DND-41 (cell line): ENCODE measurements at regions not wholly inside any gene's neighbourhood (a gene's known extent, or its start where the extent isn't known, plus 50 kb on each side); places are given as distances from the start of the nearest gene placed in this dataset.

Experiments used
- ATAC-seq: fragments of 200-7000 bp; cut with Tn5 transposase; 3 replicates; pipeline ENCODE4 v1.9.1; 2021; ENCODE audit warnings: low read depth; ENCODE audit not compliant: insufficient read depth
- DNase-seq: peaks from one replicate; pipeline ENCODE4 v3.0.0-alpha.2; 2020
- H2AFZ ChIP-seq: 2 replicates; pipeline ENCODE4 v1.6.0; 2012; ENCODE audit warnings: low read depth, low read length
- H3K27ac ChIP-seq: 2 replicates; pipeline ENCODE4 v1.5.1; 2012; ENCODE audit warnings: low read length, inconsistent platforms
- H3K27me3 ChIP-seq: fragments of 200-600 bp; sonication (generic); 2 replicates; pipeline ENCODE4 v1.6.0; 2012; ENCODE audit warnings: low read length, mild to moderate bottlenecking, inconsistent platforms; ENCODE audit not compliant: insufficient read depth, poor library complexity
- H3K36me3 ChIP-seq: 2 replicates; pipeline ENCODE4 v1.5.1; 2012; ENCODE audit warnings: low read length, inconsistent platforms; ENCODE audit not compliant: insufficient read depth
- H3K4me1 ChIP-seq: 2 replicates; pipeline ENCODE4 v1.5.1; 2012; ENCODE audit warnings: mild to moderate bottlenecking, low read length; ENCODE audit not compliant: insufficient read depth
- H3K4me2 ChIP-seq: 2 replicates; pipeline ENCODE4 v1.6.0; 2012; ENCODE audit warnings: mild to moderate bottlenecking, moderate library complexity, low read length, inconsistent platforms; ENCODE audit not compliant: insufficient read depth
- H3K4me3 ChIP-seq, 2 experiments: fragments of 200-600 bp in 1 of 2; shearing (Covaris generic) in 1 of 2; 2 replicates each; pipeline ENCODE4 v1.5.1; 2012 to 2016; ENCODE audit warnings: inconsistent platforms in 2 of 2, low read length in 2 of 2, mild to moderate bottlenecking in 2 of 2, low read depth in 1 of 2, moderate library complexity in 1 of 2
- H3K79me2 ChIP-seq: 2 replicates; pipeline ENCODE4 v1.6.0; 2012; ENCODE audit warnings: low read length, inconsistent platforms; ENCODE audit not compliant: insufficient read depth
- H3K9ac ChIP-seq: 2 replicates; pipeline ENCODE4 v1.6.0; 2012; ENCODE audit warnings: low read depth, mild to moderate bottlenecking, inconsistent platforms, low read length, moderate library complexity
- H3K9me3 ChIP-seq: 2 replicates; pipeline ENCODE4 v1.5.1; 2012; ENCODE audit warnings: low read length, moderate library complexity, mild to moderate bottlenecking, inconsistent platforms; ENCODE audit not compliant: insufficient read depth, severe bottlenecking
- H4K20me1 ChIP-seq: 2 replicates; pipeline ENCODE4 v1.6.0; 2012; ENCODE audit warnings: low read length; ENCODE audit not compliant: insufficient read depth
- EZH2 ChIP-seq: IDR thresholded peaks from 3 replicates; pipeline ENCODE4 v1.6.1; 2012; ENCODE audit warnings: borderline replicate concordance, low read depth, mild to moderate bottlenecking, moderate library complexity, low read length, inconsistent platforms; ENCODE audit not compliant: severe bottlenecking
- TF ChIP-seq, protein P1 (sequence below): IDR thresholded peaks from 2 replicates; pipeline ENCODE4 v1.5.1; 2012; ENCODE audit warnings: borderline replicate concordance, low read length, moderate library complexity, mild to moderate bottlenecking; ENCODE audit not compliant: poor library complexity, severe bottlenecking; ENCODE audit errors: extremely low read depth

DNA sequence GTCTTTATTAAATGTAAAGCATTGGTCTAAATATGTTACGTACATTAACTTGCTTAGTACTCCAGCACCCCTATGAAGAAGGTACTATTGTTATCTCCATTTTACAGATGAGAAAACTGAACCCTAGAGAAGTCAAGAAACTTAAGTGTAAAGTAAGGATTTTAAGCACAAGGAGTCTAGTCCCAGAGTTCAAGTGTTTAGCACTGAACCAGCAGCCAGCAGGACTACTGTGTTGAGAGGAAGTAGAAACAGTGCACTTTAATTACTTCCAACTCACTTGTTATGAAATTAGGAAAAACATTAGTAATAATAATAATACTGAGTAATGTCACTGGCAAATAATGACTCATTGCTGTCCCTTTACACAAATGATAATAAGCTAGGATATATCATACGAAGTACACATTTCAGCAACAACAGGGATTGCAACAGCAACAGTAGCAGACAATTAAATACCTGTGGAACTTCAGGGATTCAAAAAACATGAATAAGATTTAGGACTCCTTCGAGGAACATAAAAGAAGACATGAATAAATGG lies 548.1 kb upstream of the HS3ST1 start:
- Histone ChIP-seq H3K4me1 (no peaks in the 10 kb centered on the region), H3K4me2 (no peak overlapping the region), H3K36me3 (no peaks in the 10 kb centered on the region), H3K27ac (no peak overlapping the region), H3K79me2 (no peaks in the 10 kb centered on the region), H3K9me3 (no peaks in the 10 kb centered on the region), H3K27me3 (no peaks in the 10 kb centered on the region), H4K20me1 (no peaks in the 10 kb centered on the region), H3K4me3 (no peak overlapping the region), H3K9ac (no peak overlapping the region), H2AFZ (no peak overlapping the region)
- ATAC-seq (no peak), DNase-seq (no peak)
- TF ChIP-seq, protein P1, sequence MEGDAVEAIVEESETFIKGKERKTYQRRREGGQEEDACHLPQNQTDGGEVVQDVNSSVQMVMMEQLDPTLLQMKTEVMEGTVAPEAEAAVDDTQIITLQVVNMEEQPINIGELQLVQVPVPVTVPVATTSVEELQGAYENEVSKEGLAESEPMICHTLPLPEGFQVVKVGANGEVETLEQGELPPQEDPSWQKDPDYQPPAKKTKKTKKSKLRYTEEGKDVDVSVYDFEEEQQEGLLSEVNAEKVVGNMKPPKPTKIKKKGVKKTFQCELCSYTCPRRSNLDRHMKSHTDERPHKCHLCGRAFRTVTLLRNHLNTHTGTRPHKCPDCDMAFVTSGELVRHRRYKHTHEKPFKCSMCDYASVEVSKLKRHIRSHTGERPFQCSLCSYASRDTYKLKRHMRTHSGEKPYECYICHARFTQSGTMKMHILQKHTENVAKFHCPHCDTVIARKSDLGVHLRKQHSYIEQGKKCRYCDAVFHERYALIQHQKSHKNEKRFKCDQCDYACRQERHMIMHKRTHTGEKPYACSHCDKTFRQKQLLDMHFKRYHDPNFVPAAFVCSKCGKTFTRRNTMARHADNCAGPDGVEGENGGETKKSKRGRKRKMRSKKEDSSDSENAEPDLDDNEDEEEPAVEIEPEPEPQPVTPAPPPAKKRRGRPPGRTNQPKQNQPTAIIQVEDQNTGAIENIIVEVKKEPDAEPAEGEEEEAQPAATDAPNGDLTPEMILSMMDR: no peak
- no peak for TF ChIP-seq EZH2

DNA sequence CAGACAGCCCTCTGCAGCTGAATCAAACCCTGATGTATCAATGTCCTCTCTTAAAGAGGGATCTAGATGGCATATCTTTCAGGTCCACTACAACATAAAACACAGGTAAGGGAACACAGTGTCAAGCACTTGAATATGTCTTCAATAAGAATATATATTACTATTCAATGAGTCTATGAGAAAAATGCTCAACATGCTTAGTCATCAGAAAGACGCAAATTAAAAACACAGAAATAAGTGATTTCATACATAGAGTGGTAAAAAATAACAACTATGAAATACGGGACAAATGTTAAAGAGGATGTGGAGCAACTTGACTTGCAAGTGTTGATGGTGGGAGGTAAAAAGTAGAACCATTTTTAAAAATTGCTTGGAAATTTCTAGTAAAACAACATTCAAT lies 544.6 kb upstream of the HS3ST1 start:
- H3K4me1 ChIP-seq: no peaks in the 10 kb centered on the region
- no peak for DNase-seq
- H3K79me2 ChIP-seq: no peaks in the 10 kb centered on the region
- no peak for ATAC-seq
- H3K36me3 ChIP-seq: no peaks in the 10 kb centered on the region
- no peak overlapping the region for H3K4me2 ChIP-seq
- no peak overlapping the region for H3K9ac ChIP-seq
- H3K4me3 ChIP-seq: no peak overlapping the region
- H4K20me1 ChIP-seq: no peaks in the 10 kb centered on the region
- TF ChIP-seq, protein P1: no peak
- no peak for TF ChIP-seq EZH2
- H3K9me3 ChIP-seq: no peaks in the 10 kb centered on the region
- no peak overlapping the region for H2AFZ ChIP-seq
- no peaks in the 10 kb centered on the region for H3K27me3 ChIP-seq
- H3K27ac ChIP-seq: no peak overlapping the region

DNA sequence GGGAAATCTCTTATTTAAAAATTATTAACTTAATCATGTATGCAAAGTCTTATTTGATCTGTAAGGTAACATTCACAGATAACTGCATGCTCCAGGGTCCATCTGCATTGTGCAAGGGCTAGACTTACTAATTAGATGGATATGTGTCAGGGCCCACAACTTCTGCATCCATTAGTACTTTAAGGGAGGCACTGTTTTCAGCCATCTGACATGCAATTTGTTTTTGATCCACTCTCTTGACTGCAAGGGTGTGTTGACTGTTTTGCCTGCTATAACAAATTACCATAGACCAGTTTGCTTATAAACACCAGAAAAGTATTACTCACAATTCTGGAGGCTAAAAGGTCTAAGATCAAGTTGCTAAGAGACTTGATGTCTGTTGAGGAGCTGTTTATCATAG lies 542.1 kb upstream of the HS3ST1 start:
- Histone ChIP-seq H2AFZ (no peak overlapping the region), H3K4me2 (no peak overlapping the region), H3K9ac (no peak overlapping the region), H3K79me2 (no peaks in the 10 kb centered on the region), H4K20me1 (no peaks in the 10 kb centered on the region), H3K9me3 (no peaks in the 10 kb centered on the region), H3K27me3 (no peaks in the 10 kb centered on the region), H3K4me3 (no peak overlapping the region), H3K4me1 (no peaks in the 10 kb centered on the region), H3K27ac (no peak overlapping the region), H3K36me3 (no peaks in the 10 kb centered on the region)
- no peak for ATAC-seq
- no peak for DNase-seq
- TF ChIP-seq, protein P1: no peak
- no peak for TF ChIP-seq EZH2

DNA sequence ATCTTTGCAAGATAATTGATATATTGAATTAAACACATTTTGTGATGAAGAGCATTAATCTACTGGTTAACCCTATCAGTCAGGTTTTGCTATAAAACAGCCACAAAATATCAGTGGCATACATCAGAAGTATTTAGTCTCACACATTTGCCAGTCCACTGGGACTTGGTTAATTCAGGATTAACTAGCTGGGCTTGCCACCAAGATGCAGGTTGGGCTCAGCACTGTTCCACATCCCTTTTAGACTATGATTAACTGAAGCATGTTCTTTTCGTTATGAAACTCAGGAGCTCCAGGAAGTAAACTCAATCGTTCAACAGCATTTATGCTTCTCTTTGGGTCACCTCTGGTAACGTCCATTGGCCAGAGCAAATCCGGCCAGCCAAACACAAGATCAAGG lies 538.1 kb upstream of the HS3ST1 start:
- Histone ChIP-seq H3K9me3 (no peaks in the 10 kb centered on the region), H3K4me3 (no peak overlapping the region), H3K36me3 (no peaks in the 10 kb centered on the region), H3K4me1 (no peaks in the 10 kb centered on the region), H2AFZ (no peak overlapping the region; the same call in 1 of the 2 replicates), H4K20me1 (no peaks in the 10 kb centered on the region), H3K79me2 (no peaks in the 10 kb centered on the region), H3K27me3 (no peaks in the 10 kb centered on the region), H3K9ac (no peak overlapping the region), H3K27ac (no peak overlapping the region), H3K4me2 (no peak overlapping the region)
- DNase-seq (no peak), ATAC-seq (no peak)
- TF ChIP-seq EZH2: no peak
- TF ChIP-seq, protein P1: no peak
